GM06990 (cell line): ENCODE measurements at regions not wholly inside any gene's neighbourhood (a gene's known extent, or its start where the extent isn't known, plus 50 kb on each side); places are given as distances from the start of the nearest gene placed in this dataset.

Source experiments
- DNase-seq: peaks from one replicate; pipeline ENCODE4 v3.0.0-alpha.2; 2011; ENCODE audit not compliant: insufficient read length; ENCODE audit errors: extremely low read depth
- H3K27me3 ChIP-seq: replicated peaks from 2 replicates; pipeline ENCODE4 v1.6.0; 2011; ENCODE audit warnings: low read length; ENCODE audit not compliant: control insufficient read depth, insufficient read depth
- H3K36me3 ChIP-seq: 2 replicates; pipeline ENCODE4 v1.5.1; 2011; ENCODE audit warnings: low read length; ENCODE audit not compliant: control insufficient read depth, insufficient read depth
- H3K4me3 ChIP-seq: replicated peaks from 2 replicates; pipeline ENCODE4 v1.5.1; 2011; ENCODE audit warnings: low read depth, mild to moderate bottlenecking, control low read depth, low read length
- TF ChIP-seq, protein P1 (sequence below): IDR thresholded peaks from 2 replicates; pipeline ENCODE4 v1.5.1; 2011; ENCODE audit warnings: low read length, control low read depth, mild to moderate bottlenecking, inconsistent platforms; ENCODE audit not compliant: insufficient read depth, poor library complexity, severe bottlenecking

DNA sequence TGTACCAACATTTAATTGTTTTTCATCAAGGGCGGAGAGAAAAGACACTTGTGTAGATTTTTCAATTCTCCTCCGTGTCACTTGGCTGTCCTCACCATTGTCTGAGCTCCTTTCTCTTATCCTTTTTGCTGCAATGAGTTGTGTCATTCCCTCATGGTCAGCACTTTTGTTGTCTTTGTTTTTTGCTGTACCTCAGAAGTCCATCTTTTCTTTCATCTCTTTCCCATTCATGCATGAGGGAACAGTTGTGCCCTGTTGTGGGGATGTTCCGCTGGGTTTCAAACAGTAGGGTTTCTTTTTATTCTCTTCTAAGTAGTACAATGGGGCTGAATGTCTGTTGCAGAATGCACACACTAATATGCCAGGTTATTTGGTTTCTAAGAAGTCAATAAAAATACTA is 222.6 kb downstream of the TM9SF2 start:
- Histone ChIP-seq H3K4me3 (no peak overlapping the region), H3K36me3 (no peaks in the 10 kb centered on the region), H3K27me3 (no peaks in the 10 kb centered on the region)
- TF ChIP-seq, protein P1, sequence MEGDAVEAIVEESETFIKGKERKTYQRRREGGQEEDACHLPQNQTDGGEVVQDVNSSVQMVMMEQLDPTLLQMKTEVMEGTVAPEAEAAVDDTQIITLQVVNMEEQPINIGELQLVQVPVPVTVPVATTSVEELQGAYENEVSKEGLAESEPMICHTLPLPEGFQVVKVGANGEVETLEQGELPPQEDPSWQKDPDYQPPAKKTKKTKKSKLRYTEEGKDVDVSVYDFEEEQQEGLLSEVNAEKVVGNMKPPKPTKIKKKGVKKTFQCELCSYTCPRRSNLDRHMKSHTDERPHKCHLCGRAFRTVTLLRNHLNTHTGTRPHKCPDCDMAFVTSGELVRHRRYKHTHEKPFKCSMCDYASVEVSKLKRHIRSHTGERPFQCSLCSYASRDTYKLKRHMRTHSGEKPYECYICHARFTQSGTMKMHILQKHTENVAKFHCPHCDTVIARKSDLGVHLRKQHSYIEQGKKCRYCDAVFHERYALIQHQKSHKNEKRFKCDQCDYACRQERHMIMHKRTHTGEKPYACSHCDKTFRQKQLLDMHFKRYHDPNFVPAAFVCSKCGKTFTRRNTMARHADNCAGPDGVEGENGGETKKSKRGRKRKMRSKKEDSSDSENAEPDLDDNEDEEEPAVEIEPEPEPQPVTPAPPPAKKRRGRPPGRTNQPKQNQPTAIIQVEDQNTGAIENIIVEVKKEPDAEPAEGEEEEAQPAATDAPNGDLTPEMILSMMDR, result no peak
- DNase-seq, result no peak

DNA sequence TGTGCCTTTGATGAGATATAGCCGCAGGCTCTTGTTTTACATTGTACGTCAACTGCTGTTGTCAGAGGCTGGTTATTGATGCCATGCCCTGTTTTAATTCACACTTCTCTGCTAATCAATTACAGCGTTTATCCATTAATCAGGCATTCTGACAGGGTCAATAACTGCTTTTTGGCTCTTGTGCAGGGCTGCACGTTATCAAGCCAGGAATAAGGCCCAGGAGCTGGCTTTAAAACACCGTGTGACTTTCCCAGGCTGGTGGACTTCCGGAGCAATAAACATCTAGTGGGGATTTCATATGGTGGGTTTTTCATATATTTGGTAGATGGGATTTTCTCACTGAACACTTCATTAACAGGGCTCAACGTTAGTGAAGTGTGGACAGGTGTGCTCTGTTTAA is 221.7 kb downstream of the TM9SF2 start:
- TF ChIP-seq, protein P1, result no peak
- no peak overlapping the region for H3K4me3 ChIP-seq
- H3K27me3 ChIP-seq, result no peaks in the 10 kb centered on the region
- no peak for DNase-seq
- no peaks in the 10 kb centered on the region for H3K36me3 ChIP-seq

DNA sequence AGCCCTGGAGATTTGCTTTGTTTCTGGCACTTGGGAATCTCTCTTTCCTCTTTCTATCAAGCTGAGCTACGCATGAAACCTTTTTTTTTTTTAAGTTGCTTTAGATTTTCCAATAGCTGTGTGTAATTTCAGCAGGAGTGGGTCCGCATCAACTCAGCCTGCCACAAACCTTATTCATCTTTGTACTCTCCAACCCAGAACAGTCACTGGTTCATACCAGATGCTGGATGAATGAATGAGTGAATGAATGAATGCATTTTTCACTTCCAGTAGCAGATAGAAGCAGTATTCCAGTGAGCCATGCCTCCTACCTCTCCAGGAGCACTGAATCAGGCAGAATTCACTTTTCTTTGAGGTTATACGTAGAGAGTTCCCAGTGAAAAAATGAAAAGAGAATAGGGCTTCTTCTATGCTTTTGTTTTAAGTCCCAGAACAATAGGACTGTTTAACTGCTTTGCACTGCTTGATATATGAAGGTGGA is 221.1 kb downstream of the TM9SF2 start:
- no peaks in the 10 kb centered on the region for H3K36me3 ChIP-seq
- H3K4me3 ChIP-seq, result no peak overlapping the region
- TF ChIP-seq, protein P1, result no peak
- no peak for DNase-seq
- H3K27me3 ChIP-seq, result no peaks in the 10 kb centered on the region

DNA sequence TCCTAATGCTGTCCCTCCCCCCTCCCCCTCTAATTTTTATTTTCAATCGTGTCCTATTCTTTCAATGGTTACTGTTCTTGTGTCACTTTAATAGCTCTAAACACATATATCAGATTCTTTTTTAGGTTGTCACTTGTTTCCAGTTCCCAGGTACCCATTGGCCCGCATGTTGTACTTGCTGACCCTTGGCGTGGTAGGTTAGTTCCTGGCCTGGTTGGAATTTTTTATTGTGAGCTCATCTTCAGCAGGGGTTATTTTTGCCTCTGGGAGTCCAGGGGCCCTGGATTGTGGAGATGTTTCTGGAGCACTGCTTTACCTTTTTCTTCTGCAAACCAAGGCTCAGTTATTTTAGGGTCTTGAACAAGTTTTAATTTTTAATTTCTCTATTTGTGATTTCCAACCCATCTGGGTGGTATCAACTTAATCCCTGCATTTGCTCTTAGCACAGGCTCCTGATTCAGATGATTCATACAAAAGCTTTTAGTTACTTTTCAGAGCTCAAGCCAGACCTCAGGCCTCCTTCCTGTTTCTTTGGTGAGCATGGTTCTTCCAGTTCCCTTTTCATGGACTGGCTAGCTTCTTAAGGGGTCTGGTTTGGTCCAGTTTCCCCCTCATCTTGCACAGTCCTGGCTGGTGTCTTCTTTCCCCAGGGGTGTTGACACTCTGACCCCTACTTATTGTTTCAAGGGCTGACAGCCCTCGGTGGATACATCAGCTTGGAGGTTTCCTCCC is 220.5 kb downstream of the TM9SF2 start:
- Histone ChIP-seq H3K4me3 (no peak overlapping the region), H3K36me3 (no peaks in the 10 kb centered on the region), H3K27me3 (no peaks in the 10 kb centered on the region)
- TF ChIP-seq, protein P1, result no peak
- DNase-seq, result no peak

DNA sequence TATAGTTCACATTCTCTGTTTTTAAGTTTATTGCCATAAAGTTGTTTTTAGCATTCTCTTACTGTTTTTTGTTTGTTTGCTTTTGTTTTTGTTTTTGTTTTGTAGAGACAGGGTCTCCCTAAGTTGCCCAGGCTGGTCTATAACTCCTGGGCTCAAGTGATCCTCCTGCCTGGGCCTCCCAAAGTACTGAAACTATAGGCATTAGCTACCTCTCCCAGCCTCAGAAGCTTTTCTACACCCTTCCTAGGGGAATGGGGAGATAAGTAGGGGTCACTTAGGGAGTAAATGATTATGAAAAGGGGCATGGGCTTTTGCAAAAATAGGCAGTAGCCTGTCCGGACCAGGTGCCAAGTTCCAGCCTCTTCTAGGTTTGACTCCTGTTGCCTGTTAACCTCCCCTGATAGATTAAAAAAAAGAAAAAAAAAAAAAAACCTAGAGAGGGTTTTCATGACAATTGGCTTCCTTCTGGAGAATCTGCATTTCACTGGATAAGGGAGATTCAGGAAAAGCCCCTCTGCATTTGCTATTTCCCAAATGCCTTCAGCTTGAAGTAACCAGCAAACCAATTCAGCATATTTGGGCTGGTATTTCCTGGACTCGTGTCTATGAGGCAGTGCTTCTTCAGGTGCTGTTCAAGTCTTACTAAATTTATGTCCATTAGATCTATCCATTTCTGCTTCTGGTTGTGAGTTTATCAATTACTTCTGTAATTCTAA is 216.8 kb downstream of the TM9SF2 start:
- Histone ChIP-seq H3K36me3 (no peaks in the 10 kb centered on the region), H3K27me3 (no peaks in the 10 kb centered on the region), H3K4me3 (no peak overlapping the region)
- TF ChIP-seq, protein P1, result no peak
- DNase-seq, result no peak
